H1 (cell line): ENCODE measurements at regions not wholly inside any gene's neighbourhood (a gene's known extent, or its start where the extent isn't known, plus 50 kb on each side); places are given as distances from the start of the nearest gene placed in this dataset.

ENCODE experiments used
- CTCF ChIA-PET: fragments of 300-600 bp; sonication (Branson Sonifier 250); formaldehyde crosslinking; loops from one replicate; lab custom pipeline; 2021; ENCODE audit not compliant: partially characterized antibody; lab: Charles Lee
- POLR2A ChIA-PET: fragments of 300-600 bp; sonication (Branson Sonifier 250); formaldehyde crosslinking; loops from one replicate; lab custom pipeline; 2021; ENCODE audit warnings: inconsistent platforms; ENCODE audit not compliant: partially characterized antibody; lab: Charles Lee
- DNase-seq, 2 experiments: peaks; one replicate each; pipeline versions ENCODE4 v3.0.0 to v3.0.0-alpha.2; 2010 to 2022; ENCODE audit warnings: low spot score in 2 of 2, low read depth in 1 of 2, mixed read lengths in 1 of 2
- FAIRE-seq: peaks from 2 replicates; lab custom pipeline; 2011; peaks lifted over from hg19 to GRCh38; lab: Jason Lieb, UNC
- H2AFZ ChIP-seq: 2 replicates; pipeline ENCODE4 v1.8.1; 2012; ENCODE audit warnings: low read length, inconsistent platforms
- H2AK5ac ChIP-seq: 2 replicates; pipeline ENCODE4 v1.6.1; 2013; ENCODE audit warnings: low read depth, low read length
- H2BK120ac ChIP-seq: replicated peaks from 2 replicates; pipeline ENCODE3; 2013; ENCODE audit warnings: low read depth, low read length, inconsistent platforms
- H2BK12ac ChIP-seq: 2 replicates; pipeline ENCODE4 v1.6.1; 2013; ENCODE audit warnings: low read depth, low read length
- H2BK15ac ChIP-seq: 2 replicates; pipeline ENCODE4 v1.6.1; 2013; ENCODE audit warnings: low read length
- H2BK20ac ChIP-seq: 2 replicates; pipeline ENCODE4 v1.6.1; 2013; ENCODE audit warnings: low read length
- H2BK5ac ChIP-seq: 2 replicates; pipeline ENCODE4 v1.6.1; 2013; ENCODE audit warnings: low read depth, low read length
- H3K14ac ChIP-seq: 2 replicates; pipeline ENCODE4 v1.6.1; 2013; ENCODE audit warnings: inconsistent platforms; ENCODE audit not compliant: insufficient read length
- H3K18ac ChIP-seq: 2 replicates; pipeline ENCODE4 v1.6.1; 2013; ENCODE audit warnings: low read length; ENCODE audit errors: extremely low read depth
- H3K23ac ChIP-seq: 2 replicates; pipeline ENCODE4 v1.6.1; 2013; ENCODE audit warnings: inconsistent platforms; ENCODE audit not compliant: insufficient read length
- H3K23me2 ChIP-seq: 2 replicates; pipeline ENCODE4 v1.6.1; 2013; ENCODE audit warnings: low read depth, low read length
- H3K27ac ChIP-seq: 2 replicates; pipeline ENCODE4 v1.6.1; 2011; ENCODE audit warnings: low read depth, low read length, inconsistent platforms
- H3K27me3 ChIP-seq, 4 experiments: replicated peaks in 1 of 4; 1 replicate in 1 of 4; 2 replicates in 3 of 4; pipeline versions ENCODE4 v1.6.1 to v1.8.1; 2011 to 2013; ENCODE audit warnings: low read length in 3 of 4, mild to moderate bottlenecking in 3 of 4, inconsistent platforms in 2 of 4, mixed read lengths in 2 of 4, moderate library complexity in 1 of 4; ENCODE audit not compliant: control insufficient read depth in 3 of 4, insufficient read depth in 3 of 4; ENCODE audit errors: extremely low read depth in 1 of 4
- H3K36me3 ChIP-seq, 4 experiments: 2 replicates each; pipeline versions ENCODE4 v1.6.1 to v1.8.1; 2011 to 2013; ENCODE audit warnings: mild to moderate bottlenecking in 4 of 4, low read length in 3 of 4, moderate library complexity in 2 of 4, control low read depth in 1 of 4, inconsistent platforms in 1 of 4; ENCODE audit not compliant: insufficient read depth in 4 of 4, control insufficient read depth in 2 of 4
- H3K4ac ChIP-seq: replicated peaks from 2 replicates; pipeline ENCODE3; 2013; ENCODE audit warnings: low read length, low read depth, mixed read lengths, inconsistent platforms; ENCODE audit not compliant: insufficient read length
- H3K4me1 ChIP-seq, 4 experiments: replicated peaks in 1 of 4; 1 replicate in 1 of 4; 2 replicates in 3 of 4; pipeline versions ENCODE4 v1.6.1 to v1.8.1; 2011 to 2013; ENCODE audit warnings: low read length in 3 of 4, inconsistent platforms in 2 of 4, mixed read lengths in 1 of 4; ENCODE audit not compliant: insufficient read depth in 4 of 4, control insufficient read depth in 3 of 4
- H3K4me2 ChIP-seq, 2 experiments: 2 replicates each; pipeline versions ENCODE4 v1.6.1 to v1.8.1; 2011 to 2013; ENCODE audit warnings: low read depth in 2 of 2, low read length in 2 of 2, control low read depth in 1 of 2, inconsistent platforms in 1 of 2, mild to moderate bottlenecking in 1 of 2; ENCODE audit not compliant: insufficient read depth in 1 of 2
- H3K4me3 ChIP-seq, 4 experiments: fragments of 200-600, 300-600 bp in 1 of 4; sonication (generic), shearing (Covaris generic), sonication (Bioruptor Twin) in 1 of 4; 2 replicates each; pipeline versions ENCODE4 v1.5.1 to v1.8.1; 2011 to 2016; ENCODE audit warnings: low read length in 4 of 4, low read depth in 3 of 4, control low read depth in 2 of 4, inconsistent platforms in 2 of 4, mild to moderate bottlenecking in 2 of 4, mixed read lengths in 1 of 4, moderate library complexity in 1 of 4; ENCODE audit not compliant: insufficient read depth in 2 of 4; ENCODE audit errors: extremely low read depth in 1 of 4
- H3K56ac ChIP-seq: replicated peaks from 2 replicates; pipeline ENCODE3; 2013; ENCODE audit warnings: low read depth, mild to moderate bottlenecking, mixed read lengths, low read length, inconsistent platforms; ENCODE audit not compliant: insufficient read length
- H3K79me1 ChIP-seq: 2 replicates; pipeline ENCODE4 v1.6.1; 2013; ENCODE audit warnings: low read depth, low read length, control low read depth
- H3K79me2 ChIP-seq, 2 experiments: 2 replicates each; pipeline versions ENCODE4 v1.6.1 to v1.8.1; 2012 to 2013; ENCODE audit warnings: low read length in 2 of 2, mild to moderate bottlenecking in 2 of 2, inconsistent platforms in 1 of 2; ENCODE audit not compliant: insufficient read depth in 2 of 2, control insufficient read depth in 1 of 2
- H3K9ac ChIP-seq, 4 experiments: replicated peaks in 1 of 4; 1 replicate in 1 of 4; 2 replicates in 3 of 4; pipeline versions ENCODE4 v1.6.1 to v1.8.1; 2011 to 2013; ENCODE audit warnings: low read depth in 3 of 4, low read length in 3 of 4, control low read depth in 2 of 4, mild to moderate bottlenecking in 2 of 4, moderate library complexity in 2 of 4, inconsistent platforms in 1 of 4; ENCODE audit errors: extremely low read depth in 1 of 4
- H3K9me3 ChIP-seq, 2 experiments: 2 replicates each; pipeline versions ENCODE4 v1.6.1 to v1.8.1; 2012 to 2013; ENCODE audit warnings: mild to moderate bottlenecking in 2 of 2, moderate library complexity in 2 of 2, control low read depth in 1 of 2, inconsistent platforms in 1 of 2, low read depth in 1 of 2, low read length in 1 of 2, mixed read lengths in 1 of 2; ENCODE audit not compliant: insufficient read depth in 2 of 2
- H4K20me1 ChIP-seq, 2 experiments: replicated peaks in 1 of 2; 2 replicates each; pipeline versions ENCODE3 to v1.8.1; 2011 to 2013; ENCODE audit warnings: inconsistent platforms in 2 of 2, low read length in 2 of 2, mild to moderate bottlenecking in 1 of 2; ENCODE audit not compliant: insufficient read depth in 2 of 2, control insufficient read depth in 1 of 2
- H4K5ac ChIP-seq: 2 replicates; pipeline ENCODE4 v1.6.1; 2013; ENCODE audit warnings: low read length, low read depth, mixed read lengths, inconsistent platforms; ENCODE audit not compliant: insufficient read length
- H4K8ac ChIP-seq: 2 replicates; pipeline ENCODE4 v1.8.0; 2013; ENCODE audit warnings: mild to moderate bottlenecking, moderate library complexity, low read length, inconsistent platforms; ENCODE audit not compliant: insufficient read depth; ENCODE audit errors: extremely low read depth
- H4K91ac ChIP-seq: replicated peaks from 2 replicates; pipeline ENCODE3; 2013; ENCODE audit warnings: low read length, mixed read lengths, inconsistent platforms; ENCODE audit not compliant: insufficient read length
- BACH1 ChIP-seq: IDR thresholded peaks from 2 replicates; pipeline ENCODE4 v1.6.1; 2012; ENCODE audit warnings: low read length, improper control_type of control experiment
- CHD2 ChIP-seq: IDR thresholded peaks from 2 replicates; pipeline ENCODE4 v1.6.1; 2012; ENCODE audit warnings: low read length, improper control_type of control experiment
- SIX5 ChIP-seq: IDR thresholded peaks from 2 replicates; pipeline ENCODE4 v1.6.1; 2011; ENCODE audit warnings: mild to moderate bottlenecking, low read depth, low read length
- TAF7 ChIP-seq: optimal IDR thresholded peaks from 2 replicates; pipeline ENCODE3; 2011; ENCODE audit warnings: low read depth, mild to moderate bottlenecking, inconsistent platforms, low read length, moderate library complexity, borderline replicate concordance
- TEAD4 ChIP-seq: IDR thresholded peaks from 2 replicates; pipeline ENCODE4 v1.6.1; 2012; ENCODE audit warnings: low read depth, low read length, inconsistent platforms, mixed read lengths
- WGBS, 2 experiments: shearing (Covaris generic) in 1 of 2; methylation state at CpG; one replicate each; pipeline versions ENCODE4 v1.1.6 to v1.1.7; 2013 to 2015; ENCODE audit warnings: low lambda C conversion rate in 2 of 2, mixed read lengths in 2 of 2, inconsistent platforms in 1 of 2, low coverage in 1 of 2, missing lambda C conversion rate in 1 of 2; ENCODE audit not compliant: insufficient replicate concordance in 2 of 2, insufficient coverage in 1 of 2, insufficient read length in 1 of 2; ENCODE audit errors: extremely low coverage in 1 of 2, missing lambda C conversion rate in 1 of 2; 5-methylcytosine and 5-hydroxymethylcytosine counted together

- no peak overlapping the region for H4K5ac ChIP-seq
- WGBS, 2 experiments = 94% methylated on average over 1 of the region's 1 CpG; no CpG with 5 or more reads in 1 of the 2 experiments
- no peak overlapping the region for H2BK20ac ChIP-seq
- no peaks in the 10 kb centered on the region for H4K20me1 ChIP-seq
- no peak for FAIRE-seq
- H3K79me1 ChIP-seq = no peaks in the 10 kb centered on the region
- H3K23me2 ChIP-seq = no peaks in the 10 kb centered on the region; the same call in 1 of the 2 replicates
- no peak overlapping the region for H4K8ac ChIP-seq
- H3K14ac ChIP-seq = no peak overlapping the region
- H3K18ac ChIP-seq = no peak overlapping the region
- no peak overlapping the region for H2AFZ ChIP-seq
- no peak overlapping the region for H3K4ac ChIP-seq
- no peak overlapping the region for H2BK5ac ChIP-seq
- H3K79me2 ChIP-seq = no peaks in the 10 kb centered on the region
- no peak overlapping the region for H3K4me3 ChIP-seq
- no peak overlapping the region for H3K27ac ChIP-seq
- H3K36me3 ChIP-seq = no peaks in the 10 kb centered on the region
- no peaks in the 10 kb centered on the region for H3K27me3 ChIP-seq
- no peak overlapping the region for H4K91ac ChIP-seq
- CTCF ChIA-PET = no interaction called here
- no peaks in the 10 kb centered on the region for H3K4me1 ChIP-seq
- H2BK120ac ChIP-seq = no peak overlapping the region
- H3K23ac ChIP-seq = no peak overlapping the region
- no peak overlapping the region for H2BK12ac ChIP-seq
- H3K9me3 ChIP-seq = no peaks in the 10 kb centered on the region
- no peak overlapping the region for H3K4me2 ChIP-seq
- H2AK5ac ChIP-seq = no peak overlapping the region
- H3K56ac ChIP-seq = no peak overlapping the region
- POLR2A ChIA-PET = no interaction called here
- H3K9ac ChIP-seq = no peak overlapping the region
- no peak for DNase-seq
- no peak overlapping the region for H2BK15ac ChIP-seq
- TF ChIP-seq CHD2 (no peak), TAF7 (no peak), BACH1 (no peak), TEAD4 (no peak), SIX5 (no peak)
Measured at GRCh38 chr10:91137822-91138221, 82.6 kb upstream of the PCGF5 start.
